Sigmoid colon (tissue), 4 donors: ENCODE measurements at regions not wholly inside any gene's neighbourhood (a gene's known extent, or its start where the extent isn't known, plus 50 kb on each side); places are given as distances from the start of the nearest gene placed in this dataset.

Experiments
- EP300 ChIP-seq, 4 donors: sonication (generic); formaldehyde crosslinking; IDR thresholded peaks; one replicate each; pipeline ENCODE4 v1.6.1; 2017; ENCODE audit warnings: antibody characterized with exemption in 4 of 4
- POLR2A ChIP-seq, 2 donors: fragments of 450-650 bp; IDR thresholded peaks; one replicate each; pipeline ENCODE4 v1.6.1; 2016; ENCODE audit warnings: antibody characterized with exemption in 2 of 2, mild to moderate bottlenecking in 2 of 2, moderate library complexity in 2 of 2
- POLR2AphosphoS5 ChIP-seq, 4 donors: sonication (generic); formaldehyde crosslinking; IDR thresholded peaks; one replicate each; pipeline ENCODE4 v1.6.1; 2017; ENCODE audit warnings: antibody characterized with exemption in 4 of 4

- TF ChIP-seq POLR2A (IDR thresholded peaks at IDR 0.05): no peak
- no peak for TF ChIP-seq POLR2AphosphoS5 (IDR thresholded peaks at IDR 0.05)
- TF ChIP-seq EP300 (IDR thresholded peaks at IDR 0.05): no peak
Measured at GRCh38 chr14:21965042-21965441, 291.4 kb upstream of the OR4E1 start.
